Fibroblast of pulmonary artery (primary cell): ENCODE measurements at regions not wholly inside any gene's neighbourhood (a gene's known extent, or its start where the extent isn't known, plus 50 kb on each side); places are given as distances from the start of the nearest gene placed in this dataset.

Experiments
- DNase-seq: peaks from one replicate; pipeline ENCODE4 v3.0.0-alpha.2; 2010; ENCODE audit warnings: low read depth
- H3K4me3 ChIP-seq: replicated peaks from 2 replicates; pipeline ENCODE4 v1.5.1; 2011; ENCODE audit warnings: low read depth, mild to moderate bottlenecking, control low read depth, low read length, moderate library complexity
- TF ChIP-seq, protein P1 (sequence below): IDR thresholded peaks from 2 replicates; pipeline ENCODE4 v1.5.1; 2011; ENCODE audit warnings: mild to moderate bottlenecking, control low read depth, low read length, inconsistent platforms; ENCODE audit errors: missing control alignments

DNA sequence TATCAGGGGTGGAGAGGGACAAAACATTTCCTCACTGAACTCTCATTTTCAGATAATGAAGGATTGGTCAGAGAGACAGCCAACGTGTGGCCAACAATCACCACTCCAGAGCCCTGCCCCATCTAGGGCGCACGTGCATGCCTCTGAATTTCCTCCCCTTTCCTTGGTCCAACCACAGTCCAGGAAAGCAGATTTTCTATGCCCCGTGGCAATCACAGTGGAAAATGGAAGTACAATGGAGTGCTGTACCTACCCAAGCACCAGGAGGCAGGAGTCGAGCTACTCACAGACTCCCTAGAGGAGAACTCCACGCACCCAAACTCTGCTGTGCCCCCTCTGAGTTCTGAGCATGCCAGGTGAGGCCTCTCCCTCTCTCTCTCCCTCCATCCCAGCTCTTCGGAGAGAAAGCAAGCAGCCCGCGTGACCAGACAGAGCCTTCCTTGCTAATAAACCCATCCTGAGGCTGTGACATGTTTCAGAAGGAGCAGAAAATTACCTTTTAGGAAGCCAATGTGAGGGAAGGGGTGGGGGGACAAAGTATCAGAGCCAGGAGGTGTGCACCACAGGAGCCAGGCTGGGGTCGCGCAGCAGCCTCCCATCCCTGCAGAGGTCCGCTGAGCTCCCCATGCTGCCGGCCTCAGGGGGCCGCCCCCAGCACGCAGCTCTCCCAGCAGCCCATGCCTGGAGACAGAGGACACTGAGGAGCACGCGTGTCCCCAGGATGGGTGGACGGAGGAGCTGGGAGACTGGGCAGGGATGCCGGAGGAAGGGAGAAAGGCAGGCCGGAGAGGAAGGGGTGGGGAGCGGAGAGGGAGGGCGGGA lies 73.4 kb downstream of the PITPNM2 start:
- no peak for DNase-seq
- TF ChIP-seq, protein P1, sequence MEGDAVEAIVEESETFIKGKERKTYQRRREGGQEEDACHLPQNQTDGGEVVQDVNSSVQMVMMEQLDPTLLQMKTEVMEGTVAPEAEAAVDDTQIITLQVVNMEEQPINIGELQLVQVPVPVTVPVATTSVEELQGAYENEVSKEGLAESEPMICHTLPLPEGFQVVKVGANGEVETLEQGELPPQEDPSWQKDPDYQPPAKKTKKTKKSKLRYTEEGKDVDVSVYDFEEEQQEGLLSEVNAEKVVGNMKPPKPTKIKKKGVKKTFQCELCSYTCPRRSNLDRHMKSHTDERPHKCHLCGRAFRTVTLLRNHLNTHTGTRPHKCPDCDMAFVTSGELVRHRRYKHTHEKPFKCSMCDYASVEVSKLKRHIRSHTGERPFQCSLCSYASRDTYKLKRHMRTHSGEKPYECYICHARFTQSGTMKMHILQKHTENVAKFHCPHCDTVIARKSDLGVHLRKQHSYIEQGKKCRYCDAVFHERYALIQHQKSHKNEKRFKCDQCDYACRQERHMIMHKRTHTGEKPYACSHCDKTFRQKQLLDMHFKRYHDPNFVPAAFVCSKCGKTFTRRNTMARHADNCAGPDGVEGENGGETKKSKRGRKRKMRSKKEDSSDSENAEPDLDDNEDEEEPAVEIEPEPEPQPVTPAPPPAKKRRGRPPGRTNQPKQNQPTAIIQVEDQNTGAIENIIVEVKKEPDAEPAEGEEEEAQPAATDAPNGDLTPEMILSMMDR: no peak
- H3K4me3 ChIP-seq: no peak overlapping the region

DNA sequence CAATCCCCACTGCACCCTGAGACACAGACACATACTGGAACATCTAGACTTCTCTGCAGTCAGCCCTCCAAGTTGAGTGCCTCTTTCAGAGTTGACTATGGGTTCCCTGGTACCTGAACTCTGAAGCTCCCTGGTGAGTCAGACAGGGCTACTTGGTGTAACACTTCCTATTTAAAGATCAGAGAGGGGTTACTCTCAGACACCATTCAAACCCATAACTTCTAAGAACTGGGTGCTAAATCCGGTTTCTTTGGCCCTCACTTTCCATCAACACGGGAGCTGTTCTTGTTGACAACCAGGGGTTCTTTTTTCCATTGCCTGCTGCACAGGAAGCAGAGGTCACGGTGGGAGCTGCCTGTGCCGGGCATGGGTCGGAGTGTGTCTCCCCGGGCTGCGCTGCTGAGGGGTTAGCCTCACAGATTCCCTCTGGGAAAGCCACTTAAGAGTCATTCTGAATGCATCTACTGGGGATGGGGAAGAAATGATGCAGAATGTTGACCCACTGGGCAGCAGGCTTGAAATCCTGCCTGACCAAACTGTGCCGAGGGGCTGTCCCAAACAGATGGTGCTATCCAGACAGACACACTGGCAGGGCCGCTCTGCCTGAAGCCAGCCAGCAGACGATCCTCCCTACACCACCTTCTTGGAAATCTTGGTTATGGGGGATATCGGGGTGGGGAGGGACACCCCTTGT lies 74.1 kb downstream of the PITPNM2 start:
- DNase-seq: no peak
- H3K4me3 ChIP-seq: no peak overlapping the region
- TF ChIP-seq, protein P1: no peak

- DNase-seq: no peak
- no peak overlapping the region for H3K4me3 ChIP-seq
- TF ChIP-seq, protein P1: no peak
Measured at GRCh38 chr12:123075646-123076171, 75.2 kb downstream of the PITPNM2 start.

DNA sequence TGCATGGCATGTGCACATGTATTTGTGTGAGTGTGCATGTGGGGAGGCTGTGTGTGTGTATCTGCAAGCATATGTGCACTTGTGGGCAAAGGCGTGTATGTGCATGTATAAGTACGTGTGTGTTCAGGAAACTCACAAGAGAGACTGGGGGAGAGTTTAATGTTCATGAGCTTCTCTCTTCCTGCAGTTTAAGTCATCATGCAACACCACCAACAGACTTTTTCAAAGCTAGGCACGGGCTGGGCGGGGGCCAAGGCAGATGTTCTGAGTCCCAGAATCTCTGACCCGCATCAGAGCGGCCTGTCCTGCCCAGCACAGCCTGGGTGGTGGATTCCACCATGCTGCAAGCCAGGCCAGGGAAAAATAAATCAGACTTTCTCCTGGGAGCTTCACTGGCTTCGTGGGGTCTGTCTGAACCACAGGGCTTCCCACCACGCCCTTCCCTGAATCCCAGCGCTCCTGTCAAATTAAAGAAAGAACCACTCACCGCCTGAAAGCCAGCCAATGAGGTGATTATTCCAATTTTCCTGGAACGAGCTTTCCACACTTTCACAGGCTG lies 75.7 kb downstream of the PITPNM2 start:
- TF ChIP-seq, protein P1: no peak
- DNase-seq: no peak
- no peak overlapping the region for H3K4me3 ChIP-seq

- TF ChIP-seq, protein P1: no peak
- DNase-seq: no peak
- H3K4me3 ChIP-seq: no peak overlapping the region
Measured at GRCh38 chr12:123073962-123074801, 76.7 kb downstream of the PITPNM2 start.

DNA sequence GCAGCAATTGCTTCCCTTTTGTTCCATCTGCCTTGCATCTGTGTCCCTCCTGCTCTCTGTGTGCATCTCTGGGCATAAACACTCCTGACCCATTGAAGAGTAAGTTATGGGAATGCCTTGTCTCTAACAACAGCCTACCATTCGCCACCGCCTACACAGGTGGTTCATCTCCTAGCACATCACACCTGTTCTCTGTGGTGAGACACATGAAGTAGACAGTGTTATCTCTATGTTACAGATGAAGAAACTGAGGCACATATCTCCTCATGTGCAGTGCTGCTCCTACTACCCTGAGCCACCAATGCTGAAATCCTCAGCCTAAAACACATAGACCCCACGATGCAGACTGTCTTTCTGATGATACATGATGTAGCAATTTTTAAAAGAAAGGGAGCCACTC lies 77.6 kb downstream of the PITPNM2 start:
- TF ChIP-seq, protein P1: no peak
- no peak overlapping the region for H3K4me3 ChIP-seq

More for the DNA sequence above, 77.6 kb downstream of the PITPNM2 start:
- no peak for DNase-seq
